Suppressor macrophage treated with lipopolysaccharide for 1 hour (primary cell): ENCODE measurements at regions not wholly inside any gene's neighbourhood (a gene's known extent, or its start where the extent isn't known, plus 50 kb on each side); places are given as distances from the start of the nearest gene placed in this dataset.

Experiments used
- DNase-seq, 3 donors: peaks; one replicate each; pipeline ENCODE4 v3.0.0-alpha.2; 2020 to 2022

DNA sequence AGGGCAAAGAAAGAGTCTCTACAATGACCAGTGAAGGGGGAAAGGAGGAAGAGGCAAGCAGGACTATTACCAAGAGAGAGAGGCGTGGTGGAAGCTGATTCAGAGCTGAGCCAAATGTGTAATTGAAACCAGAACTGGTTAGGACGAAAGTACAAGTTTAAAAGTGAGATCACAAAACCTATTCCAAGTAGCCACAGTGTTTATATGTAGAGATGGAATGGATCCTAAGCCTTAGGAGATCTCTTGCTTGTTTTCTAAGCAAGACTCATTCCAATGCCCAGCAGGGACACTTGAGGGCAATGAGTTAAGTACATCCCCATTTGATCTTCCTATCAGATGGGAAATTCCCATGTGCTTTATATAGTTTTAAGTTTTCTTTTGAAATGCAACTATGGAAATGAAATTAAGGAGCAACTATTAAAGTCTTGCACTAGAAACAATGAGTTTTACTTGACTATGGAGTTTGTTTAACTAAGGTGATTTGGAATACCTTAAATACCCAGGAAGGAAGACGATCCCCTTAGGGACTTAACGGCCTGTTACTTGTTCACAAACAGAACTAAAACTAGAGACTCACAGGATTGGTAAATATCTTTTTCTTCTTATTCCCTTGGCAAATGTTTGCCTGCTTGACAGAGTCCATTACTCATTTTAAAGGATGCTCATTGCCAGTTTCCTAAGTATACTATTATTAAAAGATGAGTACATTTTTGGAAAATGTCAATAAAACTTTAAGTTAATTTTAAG, 51.1 kb upstream of the SNX2 start:
- DNase-seq = peak; percentile 65 to 78 (median 76)
